HCT116 (cell line): ENCODE measurements at regions not wholly inside any gene's neighbourhood (a gene's known extent, or its start where the extent isn't known, plus 50 kb on each side); places are given as distances from the start of the nearest gene placed in this dataset.
"Not testable (repeated sequence)": the region's sequence is repeated elsewhere in the genome, so short reads cannot be mapped to it uniquely, and the experiment has no call there.

Experiments used
- ATAC-seq: fragments of 200-7000 bp; cut with Tn5 transposase; 2 replicates; pipeline ENCODE4 v1.9.1; 2020; ENCODE audit warnings: mild to moderate bottlenecking, moderate library complexity
- BruUV-seq: library from RNA; stranded (reverse); fragments of 400-500 nt; replicated peaks from 2 replicates; lab custom pipeline; 2021; lab: Mats Ljungman, UMichigan
- CTCF ChIA-PET: fragments of 300-600 bp; sonication (Branson Sonifier 250); formaldehyde crosslinking; loops from one replicate; lab custom pipeline; 2021; ENCODE audit warnings: antibody characterized with exemption; lab: Charles Lee
- POLR2A ChIA-PET: fragments of 300-600, 350-600 bp; sonication (Branson Sonifier 250); formaldehyde crosslinking; loops from one replicate; lab custom pipeline; 2021; ENCODE audit warnings: antibody characterized with exemption; lab: Charles Lee
- RAD21 ChIA-PET, 2 experiments: fragments of 300-600 bp; sonication (Branson Sonifier 250); formaldehyde crosslinking; loops; one replicate each; lab custom pipeline; 2023; ENCODE audit warnings: low total read pairs in 2 of 2; ENCODE audit not compliant: uncharacterized antibody in 2 of 2, unreplicated experiment in 2 of 2, low non-redundant PET in 1 of 2; lab: Charles Lee
- DNase-seq: peaks from one replicate; pipeline ENCODE4 v3.0.0-alpha.2; 2010; ENCODE audit warnings: low read depth, low spot score
- H2AFZ ChIP-seq: fragments of 200-600 bp; shearing (Covaris generic), sonication (generic); 2 replicates; pipeline ENCODE4 v1.6.1; 2017; ENCODE audit warnings: low read depth, mixed run types, mixed read lengths, antibody characterized with exemption, low read length; ENCODE audit not compliant: poor library complexity, severe bottlenecking
- H3K27ac ChIP-seq: 2 replicates; pipeline ENCODE4 v1.5.1; 2012; ENCODE audit warnings: low read depth, low read length
- H3K27me3 ChIP-seq: fragments of 200-600 bp; sonication (generic); 2 replicates; pipeline ENCODE4 v1.6.1; 2016; ENCODE audit warnings: mixed run types, low read length, mixed read lengths; ENCODE audit not compliant: insufficient read depth
- H3K36me3 ChIP-seq, 2 experiments: fragments of 200-500 bp in 1 of 2; fragments of 200-600 bp in 1 of 2; sonication (Bioruptor generic) in 1 of 2; sonication (generic) in 1 of 2; 2 replicates each; pipeline versions ENCODE4 v1.5.1 to v1.6.1; 2014 to 2016; ENCODE audit warnings: low read length in 2 of 2, inconsistent platforms in 1 of 2, mixed read lengths in 1 of 2, mixed run types in 1 of 2; ENCODE audit not compliant: insufficient read depth in 2 of 2, control insufficient read depth in 1 of 2
- H3K4me1 ChIP-seq, 2 experiments: fragments of 200-600 bp in 1 of 2; sonication (generic) in 1 of 2; 2 replicates each; pipeline versions ENCODE4 v1.5.1 to v1.6.1; 2012 to 2017; ENCODE audit warnings: low read length in 2 of 2, inconsistent platforms in 1 of 2, mild to moderate bottlenecking in 1 of 2, mixed read lengths in 1 of 2, mixed run types in 1 of 2, moderate library complexity in 1 of 2; ENCODE audit not compliant: insufficient read depth in 2 of 2, control insufficient read depth in 1 of 2
- H3K4me2 ChIP-seq: fragments of 200-600 bp; sonication (generic); 2 replicates; pipeline ENCODE4 v1.6.1; 2017; ENCODE audit warnings: mixed run types, low read length, mixed read lengths
- H3K4me3 ChIP-seq, 2 experiments: fragments of 200-600 bp in 1 of 2; sonication (generic) in 1 of 2; replicated peaks in 1 of 2; 2 replicates each; pipeline ENCODE4 v1.5.1; 2011 to 2016; ENCODE audit warnings: low read length in 2 of 2, control low read depth in 1 of 2, low read depth in 1 of 2, mild to moderate bottlenecking in 1 of 2, mixed read lengths in 1 of 2, mixed run types in 1 of 2
- H3K79me2 ChIP-seq: fragments of 200-600 bp; sonication (generic); 2 replicates; pipeline ENCODE4 v1.6.1; 2017; ENCODE audit warnings: mild to moderate bottlenecking, mixed run types, low read length, moderate library complexity, mixed read lengths; ENCODE audit not compliant: insufficient read depth
- H3K9ac ChIP-seq: fragments of 200-600 bp; sonication (generic); 2 replicates; pipeline ENCODE4 v1.6.1; 2016; ENCODE audit warnings: low read length, mixed read lengths
- H3K9me2 ChIP-seq: fragments of 200-600 bp; sonication (generic), shearing (Covaris generic); 2 replicates; pipeline ENCODE4 v1.6.1; 2017; ENCODE audit warnings: mixed run types, mild to moderate bottlenecking, moderate library complexity; ENCODE audit not compliant: insufficient read depth
- H3K9me3 ChIP-seq, 2 experiments: fragments of 200-500 bp in 1 of 2; fragments of 200-600 bp in 1 of 2; sonication (Bioruptor generic) in 1 of 2; sonication (generic) in 1 of 2; 2 replicates each; pipeline ENCODE4 v1.6.1; 2014 to 2017; ENCODE audit warnings: low read length in 2 of 2, mixed read lengths in 2 of 2, inconsistent platforms in 1 of 2, low read depth in 1 of 2, mild to moderate bottlenecking in 1 of 2, mixed run types in 1 of 2, moderate library complexity in 1 of 2; ENCODE audit not compliant: control insufficient read depth in 1 of 2, insufficient read depth in 1 of 2
- H4K20me1 ChIP-seq: fragments of 200-600 bp; sonication (generic), shearing (Covaris generic); 2 replicates; pipeline ENCODE4 v1.6.1; 2017; ENCODE audit warnings: mixed run types, mild to moderate bottlenecking, moderate library complexity; ENCODE audit not compliant: insufficient read depth
- intact Hi-C: fragments of 100-400 bp; cut with micrococcal nuclease; formaldehyde crosslinking; loops from 2 replicates; pipeline ENCODE4 v1.10.0; 2022

DNA sequence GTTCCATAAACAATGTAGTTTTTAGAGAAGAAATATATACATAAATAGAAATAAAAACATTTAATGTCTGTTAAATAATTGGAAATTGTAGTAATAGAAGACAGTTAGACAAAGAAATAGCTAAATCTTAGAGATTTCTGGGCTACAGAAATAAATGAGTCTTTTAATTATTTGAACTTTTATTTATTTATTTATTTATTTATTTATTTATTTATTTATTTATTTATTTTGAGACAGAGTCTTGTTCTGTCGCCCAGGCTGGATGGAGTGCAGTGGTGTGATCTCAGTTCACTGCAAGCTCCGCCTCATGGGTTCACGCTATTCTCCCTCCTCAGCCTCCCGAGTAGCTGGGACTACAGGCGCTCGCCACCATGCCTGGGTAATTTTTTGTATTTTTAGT, 486.0 kb upstream of the SLITRK5 start:
- H3K4me2 ChIP-seq, POLR2A ChIA-PET, ATAC-seq, CTCF ChIA-PET, H4K20me1 ChIP-seq, H3K27ac ChIP-seq, DNase-seq, H3K4me3 ChIP-seq, intact Hi-C loops, H3K9me3 ChIP-seq, RAD21 ChIA-PET, H3K4me1 ChIP-seq, H2AFZ ChIP-seq, H3K9ac ChIP-seq, H3K79me2 ChIP-seq, H3K36me3 ChIP-seq, H3K27me3 ChIP-seq, BruUV-seq, H3K9me2 ChIP-seq: not testable (repeated sequence)

DNA sequence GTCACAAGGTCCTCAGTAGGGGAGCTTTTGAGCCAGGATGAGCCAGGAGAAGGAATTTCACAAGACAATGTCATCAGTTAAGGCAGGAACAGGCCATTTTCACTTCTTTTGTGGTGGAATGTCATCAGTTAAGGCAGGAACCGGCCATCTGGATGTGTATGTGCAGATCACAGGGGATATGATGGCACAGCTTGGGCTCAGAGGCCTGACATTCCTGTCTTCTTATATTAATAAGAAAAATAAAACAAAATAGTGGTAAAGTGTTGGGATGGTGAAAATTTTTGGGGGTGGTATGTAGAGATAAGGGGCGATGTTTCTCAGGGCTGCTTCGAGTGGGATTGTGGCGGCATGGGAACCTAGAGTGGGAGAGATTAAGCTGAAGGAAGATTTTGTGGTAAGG, 484.5 kb upstream of the SLITRK5 start:
- intact Hi-C loops: not testable (repeated sequence)

DNA sequence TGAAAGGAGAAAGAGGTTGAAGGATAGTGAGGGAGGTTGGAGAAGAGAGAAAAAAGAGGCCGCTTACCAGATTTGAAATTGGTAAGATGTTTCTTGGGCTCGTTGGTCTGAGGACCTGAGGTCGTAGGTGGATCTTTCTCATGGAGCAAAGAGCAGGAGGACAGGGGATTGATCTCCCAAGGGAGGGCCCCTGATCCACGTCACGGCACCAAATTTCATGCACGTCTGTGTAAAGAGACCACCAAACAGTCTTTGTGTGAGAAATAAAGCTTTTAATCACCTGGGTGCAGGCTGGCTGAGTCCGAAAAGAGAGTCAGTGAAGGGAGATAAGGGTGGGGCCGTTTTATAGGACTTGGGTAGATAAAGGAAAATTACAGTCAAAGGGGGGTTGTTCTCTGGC, 479.7 kb upstream of the SLITRK5 start:
- H3K9me2 ChIP-seq, H3K9me3 ChIP-seq, CTCF ChIA-PET, H2AFZ ChIP-seq, H3K4me2 ChIP-seq, H3K9ac ChIP-seq, DNase-seq, H3K27me3 ChIP-seq, ATAC-seq, BruUV-seq, RAD21 ChIA-PET, POLR2A ChIA-PET, H4K20me1 ChIP-seq, H3K27ac ChIP-seq, H3K79me2 ChIP-seq, H3K4me3 ChIP-seq, intact Hi-C loops, H3K4me1 ChIP-seq, H3K36me3 ChIP-seq: not testable (repeated sequence)

More for the DNA sequence above, 484.5 kb upstream of the SLITRK5 start:
- H3K27ac ChIP-seq, H3K36me3 ChIP-seq, H3K79me2 ChIP-seq, H3K4me1 ChIP-seq, H4K20me1 ChIP-seq, RAD21 ChIA-PET, H3K9ac ChIP-seq, DNase-seq, CTCF ChIA-PET, H2AFZ ChIP-seq, ATAC-seq, H3K27me3 ChIP-seq, POLR2A ChIA-PET, BruUV-seq, H3K9me3 ChIP-seq, H3K4me2 ChIP-seq, H3K9me2 ChIP-seq, H3K4me3 ChIP-seq: not testable (repeated sequence)
